ENCODE measurements at regions not wholly inside any gene's neighbourhood (a gene's known extent, or its start where the extent isn't known, plus 50 kb on each side); places are given as distances from the start of the nearest gene placed in this dataset.

GRCh38 chr9:121561385-121562222 is 62.0 kb upstream of the GGTA1 start (continued):
- TF ChIP-seq ZBTB40 (IDR thresholded peaks at IDR 0.05; ENCODE audit: borderline replicate concordance): no peak

- ChIA-PET POLR2A (no interaction called here), SMC1A (ENCODE audit: uncharacterized antibody, unreplicated experiment) (interaction anchor here (1.6 kb wide), 1 partner anchor 12 kb away, joined by 3 read pairs; no protein-coding TSS in a partner anchor), RAD21 (ENCODE audit: unreplicated experiment) (no interaction called here), CTCF (no interaction called here)
- in situ Hi-C loops (cut with MboI) (no loop called here), intact Hi-C loops (cut with micrococcal nuclease; ENCODE audit: unreplicated experiment) (no loop called here)
- no peaks in the 10 kb centered on the region for H3K79me2 ChIP-seq (ENCODE audit: control insufficient read depth, insufficient read depth, low read length)
- H3K27me3 ChIP-seq (replicated peaks in 1 of 2; ENCODE audit: control insufficient read depth in 2 of 2, insufficient read depth in 2 of 2, low read length in 1 of 2): peaks cover 0 to 1% of the 10 kb centered on the region in 2 experiments; a peak in 1 of 4 replicates
- no peak overlapping the region for H3K4me3 ChIP-seq
- H3K9ac ChIP-seq (ENCODE audit: control insufficient read depth, insufficient read depth, low read length): no peak overlapping the region
- no peaks in the 10 kb centered on the region for H3K36me3 ChIP-seq (ENCODE audit: control insufficient read depth in 2 of 2, insufficient read depth in 2 of 2, low read length in 1 of 2)
- no peak for FAIRE-seq
- no TSS peak for BruUV-seq (replicated peaks)
- no peak overlapping the region for H3K27ac ChIP-seq (ENCODE audit: control insufficient read depth, insufficient read depth)
- no peak for TF ChIP-seq DPF2 (IDR thresholded peaks at IDR 0.05)
- no peak for TF ChIP-seq ZBTB11 (CRISPR knock-in tag; IDR thresholded peaks at IDR 0.05)
- no peak for TF ChIP-seq BCLAF1 (IDR thresholded peaks at IDR 0.05)
- no peak for TF ChIP-seq ZNF207 (IDR thresholded peaks at IDR 0.05; ENCODE audit: borderline replicate concordance)
- TF ChIP-seq BMI1 (IDR thresholded peaks at IDR 0.05; ENCODE audit: borderline replicate concordance): no peak
- TF ChIP-seq MYB (IDR thresholded peaks at IDR 0.05; ENCODE audit: borderline replicate concordance, low read depth, low read length): no peak
- DNase-seq (ENCODE audit: low read depth, low spot score): no peak
- H3K4me1 ChIP-seq (ENCODE audit: control insufficient read depth, insufficient read depth, low read length): peaks cover 20% of the 10 kb centered on the region
- H4K20me1 ChIP-seq (ENCODE audit: control insufficient read depth, insufficient read depth): no peaks in the 10 kb centered on the region
- no peak for ATAC-seq
- H2AFZ ChIP-seq (ENCODE audit: control insufficient read depth, low read depth, low read length): no peak overlapping the region
- no peaks in the 10 kb centered on the region for H3K9me3 ChIP-seq (replicated peaks; ENCODE audit: control insufficient read depth, insufficient read depth, low read length)
- no peak overlapping the region for H3K4me2 ChIP-seq (ENCODE audit: control insufficient read depth, insufficient read depth)
- 56% methylated on average over 6 of the region's 6 CpGs for WGBS (ENCODE audit: insufficient coverage, insufficient replicate concordance, low lambda C conversion rate, missing lambda C conversion rate)
Measured at GRCh38 chr9:121562301-121562700, 62.7 kb upstream of the GGTA1 start.
